Heart left ventricle (tissue), 16 donors: ENCODE measurements at regions not wholly inside any gene's neighbourhood (a gene's known extent, or its start where the extent isn't known, plus 50 kb on each side); places are given as distances from the start of the nearest gene placed in this dataset.

ENCODE experiments used
- ATAC-seq, 4 donors: fragments of 200-7000 bp; cut with Tn5 transposase; one replicate each; pipeline ENCODE4 v1.9.1; 2020 to 2022; ENCODE audit warnings: moderate library complexity in 4 of 4, mild to moderate bottlenecking in 3 of 4, moderate number of reproducible peaks in 1 of 4
- DNase-seq, 5 donors: peaks; one replicate each; pipeline ENCODE4 v3.0.0-alpha.2; 2020
- H3K27ac ChIP-seq, 12 donors: fragments of 200-600 bp; sonication (generic) in 4 of 12; one replicate each; pipeline versions ENCODE4 v1.5.0 to v1.8.0; 2016 to 2022; ENCODE audit warnings: mild to moderate bottlenecking in 2 of 12
- H3K27me3 ChIP-seq, 9 donors: fragments of 200-600 bp; sonication (generic) in 2 of 9; one replicate each; pipeline versions ENCODE4 v1.5.1 to v1.8.0; 2016 to 2022; ENCODE audit warnings: mild to moderate bottlenecking in 3 of 9
- H3K36me3 ChIP-seq, 9 donors: fragments of 200-600 bp; sonication (generic) in 2 of 9; one replicate each; pipeline versions ENCODE4 v1.5.0 to v1.8.0; 2018 to 2022; ENCODE audit warnings: mild to moderate bottlenecking in 2 of 9
- H3K4me1 ChIP-seq, 12 donors: fragments of 200-600 bp; sonication (generic) in 4 of 12; one replicate each; pipeline versions ENCODE4 v1.5.0 to v1.8.0; 2016 to 2022; ENCODE audit warnings: mild to moderate bottlenecking in 3 of 12
- H3K4me3 ChIP-seq, 12 donors: fragments of 200-600 bp; sonication (generic) in 4 of 12; one replicate each; pipeline versions ENCODE4 v1.5.0 to v1.8.0; 2017 to 2022; ENCODE audit warnings: mild to moderate bottlenecking in 9 of 12, moderate library complexity in 4 of 12
- H3K9me3 ChIP-seq, 12 donors: fragments of 200-600 bp; sonication (generic) in 4 of 12; one replicate each; pipeline versions ENCODE4 v1.5.0 to v1.8.0; 2016 to 2022; ENCODE audit warnings: mild to moderate bottlenecking in 1 of 12
- POLR2A ChIP-seq, 2 donors: fragments of 450-650 bp; IDR thresholded peaks; one replicate each; pipeline ENCODE4 v1.6.1; 2017; ENCODE audit warnings: antibody characterized with exemption in 2 of 2, mild to moderate bottlenecking in 2 of 2, moderate library complexity in 2 of 2
- WGBS, 4 donors: extraction: QIAGEN DNeasy Blood & Tissue Kit in 2 of 4; methylation state at CpG; one replicate each; pipeline versions ENCODE4 v1.1.5 to v1.1.7; 2013 to 2018; 5-methylcytosine and 5-hydroxymethylcytosine counted together
- intact Hi-C, 10 donors: fragments of 100-400 bp; cut with DNase I; formaldehyde crosslinking; loops; one replicate each; pipeline versions ENCODE4 v1.11.1 to v1.14.2; 2022
- TF ChIP-seq, protein P1 (sequence below), 12 donors: fragments of 200-600 bp; sonication (generic) in 4 of 12; IDR thresholded peaks; one replicate each; pipeline versions ENCODE4 v1.5.0 to v1.8.0; 2018 to 2022; ENCODE audit warnings: antibody characterized with exemption in 12 of 12, mild to moderate bottlenecking in 5 of 12
- donor health status: ischemic (EF 13 %, LVEDD 7.1; RV severe dilation, severe dysfunction).
- donor health status: healthy with polysubstance abuse.
- donor health status: DM: no; HTN: yes; CAD: no.
- donor health status: DM: no; HTN: no; CAD: no.
- donor health status: ischemic (EF 25% LVEDD 6.9; RV normal size, moderate dysfunction).
- donor health status: ischemic (EF 25% LVEDD 5.7; RV mildly dilated, moderate dysfunction).
- donor health status: healthy.
- donor health status: DM: yes; HTN: yes; CAD: no.
- donor health status: ischemic (EF 35%, LVEDD 5.7; RV mildly dilated, moderate dysfunction).
- donor health status: nonischemic (EF 11% LVEDD 7.7; RV severe dilation, severe dysfunction).
- donor health status: DM: yes; HTN: yes; CAD: no.
- donor health status: PGD.
- donor health status: ischemic (EF 29% LVEDD 5.4; RV normal size, mild dysfunction).
- donor health status: nonischemic (EF 23%, LVEDD 6.1; RV moderate dilation, normal function).

DNA sequence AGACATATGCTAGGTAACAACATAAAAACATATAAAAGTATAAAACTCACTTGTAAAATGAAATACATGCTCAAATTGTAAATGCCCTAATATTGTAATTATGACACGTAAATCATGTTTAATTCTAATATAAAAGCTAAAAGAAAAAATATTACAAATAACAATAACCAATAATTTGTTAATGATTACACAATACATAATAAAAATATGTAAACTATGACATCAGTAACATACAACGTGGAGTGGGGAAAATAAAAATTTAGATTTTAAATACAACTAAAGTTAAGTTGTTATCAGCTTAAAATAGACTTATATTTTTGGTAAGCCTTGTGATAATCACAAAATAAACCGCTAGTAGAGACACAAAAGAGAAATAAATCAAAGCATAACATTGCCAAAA lies 376.4 kb downstream of the BRINP2 start:
- Histone ChIP-seq H3K9me3 (peaks cover 0 to 24% (median 5%) of the 10 kb centered on the region in 12 donors), H3K36me3 (no peaks in the 10 kb centered on the region), H3K4me3 (no peak overlapping the region), H3K4me1 (no peaks in the 10 kb centered on the region), H3K27ac (no peak overlapping the region), H3K27me3 (no peaks in the 10 kb centered on the region)
- no peak for TF ChIP-seq POLR2A (IDR thresholded peaks at IDR 0.05)
- TF ChIP-seq, protein P1, sequence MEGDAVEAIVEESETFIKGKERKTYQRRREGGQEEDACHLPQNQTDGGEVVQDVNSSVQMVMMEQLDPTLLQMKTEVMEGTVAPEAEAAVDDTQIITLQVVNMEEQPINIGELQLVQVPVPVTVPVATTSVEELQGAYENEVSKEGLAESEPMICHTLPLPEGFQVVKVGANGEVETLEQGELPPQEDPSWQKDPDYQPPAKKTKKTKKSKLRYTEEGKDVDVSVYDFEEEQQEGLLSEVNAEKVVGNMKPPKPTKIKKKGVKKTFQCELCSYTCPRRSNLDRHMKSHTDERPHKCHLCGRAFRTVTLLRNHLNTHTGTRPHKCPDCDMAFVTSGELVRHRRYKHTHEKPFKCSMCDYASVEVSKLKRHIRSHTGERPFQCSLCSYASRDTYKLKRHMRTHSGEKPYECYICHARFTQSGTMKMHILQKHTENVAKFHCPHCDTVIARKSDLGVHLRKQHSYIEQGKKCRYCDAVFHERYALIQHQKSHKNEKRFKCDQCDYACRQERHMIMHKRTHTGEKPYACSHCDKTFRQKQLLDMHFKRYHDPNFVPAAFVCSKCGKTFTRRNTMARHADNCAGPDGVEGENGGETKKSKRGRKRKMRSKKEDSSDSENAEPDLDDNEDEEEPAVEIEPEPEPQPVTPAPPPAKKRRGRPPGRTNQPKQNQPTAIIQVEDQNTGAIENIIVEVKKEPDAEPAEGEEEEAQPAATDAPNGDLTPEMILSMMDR (IDR thresholded peaks at IDR 0.05): no peak
- ATAC-seq (no peak), DNase-seq (no peak)
- 65 to 76% (median 70%) methylated on average over 3 of the region's 3 CpGs for WGBS, 4 donors
- intact Hi-C loops: no loop called here

DNA sequence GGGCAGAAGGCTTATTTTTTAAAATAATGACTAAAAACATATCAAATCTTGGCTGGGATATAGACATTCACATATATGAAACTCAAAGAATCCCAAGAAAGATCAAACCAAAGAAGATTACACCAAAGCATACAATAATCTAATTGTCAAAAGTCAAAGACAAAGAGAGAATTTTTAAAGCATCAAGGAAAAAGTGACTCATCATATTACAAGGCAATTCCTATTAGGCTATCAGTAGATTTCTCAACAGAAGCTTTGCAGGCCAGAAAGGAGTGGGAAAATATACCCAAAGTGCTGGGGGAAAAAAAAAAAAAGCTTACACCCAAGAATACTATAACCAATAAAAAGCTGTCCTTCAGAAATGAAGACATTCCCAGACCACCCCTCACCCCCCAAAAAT lies 375.6 kb downstream of the BRINP2 start:
- H3K4me3 ChIP-seq: no peak overlapping the region
- H3K9me3 ChIP-seq: peaks cover 0 to 26% (median 6%) of the 10 kb centered on the region in 12 donors
- ATAC-seq: no peak
- intact Hi-C loops: no loop called here
- TF ChIP-seq, protein P1 (IDR thresholded peaks at IDR 0.05): no peak
- TF ChIP-seq POLR2A (IDR thresholded peaks at IDR 0.05): no peak
- H3K36me3 ChIP-seq: no peaks in the 10 kb centered on the region
- H3K27ac ChIP-seq: no peak overlapping the region
- no peaks in the 10 kb centered on the region for H3K4me1 ChIP-seq
- DNase-seq: no peak
- no peaks in the 10 kb centered on the region for H3K27me3 ChIP-seq

DNA sequence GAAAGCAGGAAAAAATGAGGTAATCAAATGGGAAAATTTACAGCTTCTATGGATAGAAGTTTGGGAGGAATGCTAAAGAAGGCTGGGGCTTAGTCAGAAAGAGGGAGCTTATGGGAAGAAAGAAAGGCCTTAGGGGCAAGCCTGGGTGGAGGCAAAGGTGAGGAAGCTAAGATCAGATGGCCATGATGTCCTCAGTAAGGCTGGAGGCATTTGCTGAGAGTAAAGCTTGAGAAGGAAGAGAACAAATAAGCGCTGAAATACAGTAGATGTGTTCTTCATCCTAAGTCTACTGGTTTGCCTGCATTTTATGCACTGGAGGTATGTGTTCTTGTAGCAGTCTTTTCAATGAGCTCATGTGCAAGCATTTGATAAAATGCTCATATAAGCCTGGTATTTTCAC lies 355.4 kb downstream of the BRINP2 start:
- TF ChIP-seq, protein P1 (IDR thresholded peaks at IDR 0.05): no peak
- TF ChIP-seq POLR2A (IDR thresholded peaks at IDR 0.05): no peak
- intact Hi-C loops: loop anchor here in 1 of 10 donors (5.0 kb wide), 1 partner anchor 834 kb away; no protein-coding TSS in a partner anchor
- ATAC-seq (no peak), DNase-seq (no peak)
- Histone ChIP-seq H3K27ac (no peak overlapping the region), H3K36me3 (no peaks in the 10 kb centered on the region), H3K4me1 (peaks cover 0 to 8% (median 0%) of the 10 kb centered on the region in 12 donors), H3K27me3 (peaks cover 0 to 44% (median 3%) of the 10 kb centered on the region in 9 donors), H3K9me3 (peaks cover 0 to 12% (median 0%) of the 10 kb centered on the region in 12 donors), H3K4me3 (no peak overlapping the region)
- WGBS, 4 donors: 90 to 96% (median 93%) methylated on average over 1 of the region's 1 CpG

DNA sequence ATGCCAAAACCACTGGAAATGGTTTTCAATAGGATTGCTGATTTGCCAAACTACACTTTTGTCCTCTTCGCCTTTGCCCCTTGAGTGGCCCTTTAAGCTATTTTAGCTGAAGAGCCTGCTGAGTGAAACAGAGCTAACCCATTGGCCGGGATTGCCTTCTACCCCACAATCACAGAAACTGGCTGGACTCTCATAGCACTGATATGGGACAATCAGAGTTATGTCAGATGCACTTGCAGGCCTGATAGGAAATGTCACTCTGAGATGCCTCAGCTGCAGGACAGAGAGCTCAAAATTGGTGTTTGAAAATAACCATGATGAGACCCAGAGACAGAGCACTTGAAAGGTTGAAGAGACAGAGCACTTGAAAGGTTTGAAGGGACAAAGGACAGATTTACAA lies 354.4 kb downstream of the BRINP2 start:
- H3K4me3 ChIP-seq: no peak overlapping the region
- TF ChIP-seq, protein P1 (IDR thresholded peaks at IDR 0.05): no peak
- no peak for TF ChIP-seq POLR2A (IDR thresholded peaks at IDR 0.05)
- 16 to 24% (median 18%) methylated on average over 2 of the region's 2 CpGs for WGBS, 4 donors
- H3K9me3 ChIP-seq: peaks cover 0 to 1% (median 0%) of the 10 kb centered on the region in 12 donors
- H3K4me1 ChIP-seq: peaks cover 0 to 8% (median 0%) of the 10 kb centered on the region in 12 donors
- H3K27ac ChIP-seq: no peak overlapping the region
- no peaks in the 10 kb centered on the region for H3K36me3 ChIP-seq
- peaks cover 0 to 46% (median 7%) of the 10 kb centered on the region in 9 donors for H3K27me3 ChIP-seq
- ATAC-seq: peak; percentile 95 to 99 (median 98)
- intact Hi-C loops: loop anchor here in 1 of 10 donors (5.0 kb wide), 1 partner anchor 833 kb away; no protein-coding TSS in a partner anchor
- peak in 4 of 5 donors; percentile 31 to 53 (median 42) for DNase-seq
